ENCODE measurements at regions not wholly inside any gene's neighbourhood (a gene's known extent, or its start where the extent isn't known, plus 50 kb on each side); places are given as distances from the start of the nearest gene placed in this dataset.
"Not testable (repeated sequence)": the region's sequence is repeated elsewhere in the genome, so short reads cannot be mapped to it uniquely, and the experiment has no call there.

- Mint-ChIP-seq H3K27ac (no peak overlapping the region), H3K9me3 (peaks cover 22% of the 10 kb centered on the region), H3K36me3 (peaks cover 4% of the 10 kb centered on the region), H3K27me3 (no peaks in the 10 kb centered on the region), H3K4me3 (no peak overlapping the region), H3K4me1 (no peaks in the 10 kb centered on the region)
- ATAC-seq (ENCODE audit: low read depth) (no peak), DNase-seq (no peak)
- POLR2A ChIA-PET = no interaction called here
Measured at GRCh38 chr15:19899021-19899824, 642.4 kb downstream of the GOLGA6L6 start.

- not testable (repeated sequence) for H3K9me3 Mint-ChIP-seq, H3K36me3 Mint-ChIP-seq
Measured at GRCh38 chr15:19888811-19889210, 652.8 kb downstream of the GOLGA6L6 start.

GRCh38 chr15:19844061-19844460, 697.5 kb downstream of the GOLGA6L6 start:
- DNase-seq; ATAC-seq (ENCODE audit: low read depth); H3K27ac Mint-ChIP-seq; H3K4me1 Mint-ChIP-seq; H3K4me3 Mint-ChIP-seq; POLR2A ChIA-PET; H3K9me3 Mint-ChIP-seq; H3K27me3 Mint-ChIP-seq; H3K36me3 Mint-ChIP-seq: not testable (repeated sequence)

More at GRCh38 chr15:19888811-19889210, 652.8 kb downstream of the GOLGA6L6 start:
- DNase-seq; H3K4me3 Mint-ChIP-seq; POLR2A ChIA-PET; H3K27ac Mint-ChIP-seq; ATAC-seq (ENCODE audit: low read depth); H3K27me3 Mint-ChIP-seq; H3K4me1 Mint-ChIP-seq: not testable (repeated sequence)

All from activated naive CD8-positive, alpha-beta T cell treated with anti-CD3 and anti-CD28 coated beads, Interleukin-2, amount 10 ng/mL, durations not matched to agents 7 days and 5 days (primary cell).